Omental fat pad (tissue), 3 donors: ENCODE measurements at regions not wholly inside any gene's neighbourhood (a gene's known extent, or its start where the extent isn't known, plus 50 kb on each side); places are given as distances from the start of the nearest gene placed in this dataset.

ENCODE experiments used
- ATAC-seq: fragments of 150-250 bp; one replicate; pipeline ENCODE4 v1.9.1; 2016; ENCODE audit warnings: mild to moderate bottlenecking, moderate library complexity; ENCODE audit not compliant: low FRiP score
- DNase-seq: peaks from one replicate; pipeline ENCODE4 v3.0.0-alpha.2; 2019; ENCODE audit warnings: low spot score
- CTCF ChIP-seq, 3 donors: fragments of 450-650 bp; IDR thresholded peaks; one replicate each; pipeline ENCODE4 v1.5.1; 2016 to 2017; ENCODE audit warnings: antibody characterized with exemption in 3 of 3, mild to moderate bottlenecking in 3 of 3, moderate library complexity in 2 of 3

- no peak for TF ChIP-seq CTCF (IDR thresholded peaks at IDR 0.05)
- no peak for DNase-seq
- no peak for ATAC-seq
Measured at GRCh38 chr12:46711756-46712155, 114.0 kb downstream of the SLC38A4 start.

GRCh38 chr12:46710125-46710743 lies 115.6 kb downstream of the SLC38A4 start:
- no peak for TF ChIP-seq CTCF (IDR thresholded peaks at IDR 0.05)
- ATAC-seq (no peak), DNase-seq (no peak)

- ATAC-seq: peak; percentile 90
Measured at GRCh38 chr12:46702581-46703344, 123.0 kb downstream of the SLC38A4 start.

GRCh38 chr12:46701356-46701755 lies 124.4 kb downstream of the SLC38A4 start:
- ATAC-seq: no peak
- no peak for DNase-seq
- TF ChIP-seq CTCF (IDR thresholded peaks at IDR 0.05): no peak

More at GRCh38 chr12:46702581-46703344, 123.0 kb downstream of the SLC38A4 start:
- no peak for TF ChIP-seq CTCF (IDR thresholded peaks at IDR 0.05)
- no peak for DNase-seq

GRCh38 chr12:46699986-46700385 lies 125.8 kb downstream of the SLC38A4 start:
- no peak for TF ChIP-seq CTCF (IDR thresholded peaks at IDR 0.05)
- ATAC-seq (no peak), DNase-seq (no peak)

- ATAC-seq: no peak
- TF ChIP-seq CTCF (IDR thresholded peaks at IDR 0.05): no peak
- DNase-seq: no peak
Measured at GRCh38 chr12:46698003-46698402, 127.8 kb downstream of the SLC38A4 start.

- ATAC-seq (no peak), DNase-seq (no peak)
- no peak for TF ChIP-seq CTCF (IDR thresholded peaks at IDR 0.05)
Measured at GRCh38 chr12:46693518-46693917, 132.3 kb downstream of the SLC38A4 start.
